ENCODE measurements at regions not wholly inside any gene's neighbourhood (a gene's known extent, or its start where the extent isn't known, plus 50 kb on each side); places are given as distances from the start of the nearest gene placed in this dataset.

DNA sequence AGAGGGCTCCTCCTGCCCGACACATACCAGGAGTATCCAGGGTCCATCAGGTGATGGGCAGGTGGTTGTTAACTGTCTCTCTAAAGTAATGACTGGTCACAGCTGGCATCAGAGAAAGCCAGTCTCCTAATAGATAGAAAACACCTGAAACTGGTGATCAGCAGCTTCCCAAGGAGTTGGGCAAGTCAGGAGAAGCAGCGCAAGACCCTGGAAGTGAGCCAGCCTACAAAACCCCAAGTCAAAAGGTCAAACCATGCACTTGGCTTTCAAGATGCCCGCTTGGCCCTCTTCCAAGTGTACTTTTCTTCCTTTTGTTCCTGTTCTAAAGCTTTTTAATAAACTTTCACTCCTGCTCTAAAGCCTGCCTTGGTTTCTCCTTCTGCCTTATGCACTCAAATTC, 815.2 kb downstream of the DCDC2C start:
- in situ Hi-C loops (cut with HindIII; ENCODE audit: extremely low pct_ligation_motif_present, low pct_unique_long_range_greater_than_20kb): no loop called here
- no peak for FAIRE-seq
- H3K27me3 ChIP-seq (ENCODE audit: control insufficient read depth in 1 of 2, insufficient read depth in 2 of 2, low read length in 2 of 2): no peaks in the 10 kb centered on the region

More for the DNA sequence above, 815.2 kb downstream of the DCDC2C start:
- ATAC-seq (no peak), DNase-seq (ENCODE audit: low spot score) (no peak)
- Histone ChIP-seq H3K4me3 (replicated peaks in 1 of 3; ENCODE audit: insufficient read depth in 1 of 3, low read depth in 2 of 3, low read length in 3 of 3) (no peak overlapping the region), H4K20me1 (ENCODE audit: insufficient read depth, low read length) (no peaks in the 10 kb centered on the region), H3K9ac (ENCODE audit: insufficient read depth, low read depth, low read length) (no peak overlapping the region), H3K36me3 (replicated peaks in 1 of 2; ENCODE audit: control insufficient read depth in 1 of 2, insufficient read depth in 2 of 2, low read length in 2 of 2) (no peaks in the 10 kb centered on the region), H3K27ac (ENCODE audit: extremely low read length, insufficient read depth, low read length) (no peak overlapping the region), H3K79me2 (ENCODE audit: insufficient read depth, low read length) (no peaks in the 10 kb centered on the region), H3K4me1 (ENCODE audit: insufficient read depth, low read length) (no peaks in the 10 kb centered on the region), H3K9me3 (ENCODE audit: low read length) (peaks cover 86% of the 10 kb centered on the region), H2AFZ (ENCODE audit: low read length) (no peak overlapping the region), H3K4me2 (ENCODE audit: low read depth, low read length) (no peak overlapping the region)
- 33% methylated on average over 3 of the region's 3 CpGs for WGBS (ENCODE audit: low lambda C conversion rate)
- ChIA-PET POLR2A (no interaction called here), CTCF (ENCODE audit: low intra/inter-chr PET ratio, low total read pairs) (no interaction called here)
- BruUV-seq (replicated peaks): no TSS peak
- TF ChIP-seq HHEX (CRISPR knock-in tag; IDR thresholded peaks at IDR 0.05): no peak
- TF ChIP-seq, protein P1, sequence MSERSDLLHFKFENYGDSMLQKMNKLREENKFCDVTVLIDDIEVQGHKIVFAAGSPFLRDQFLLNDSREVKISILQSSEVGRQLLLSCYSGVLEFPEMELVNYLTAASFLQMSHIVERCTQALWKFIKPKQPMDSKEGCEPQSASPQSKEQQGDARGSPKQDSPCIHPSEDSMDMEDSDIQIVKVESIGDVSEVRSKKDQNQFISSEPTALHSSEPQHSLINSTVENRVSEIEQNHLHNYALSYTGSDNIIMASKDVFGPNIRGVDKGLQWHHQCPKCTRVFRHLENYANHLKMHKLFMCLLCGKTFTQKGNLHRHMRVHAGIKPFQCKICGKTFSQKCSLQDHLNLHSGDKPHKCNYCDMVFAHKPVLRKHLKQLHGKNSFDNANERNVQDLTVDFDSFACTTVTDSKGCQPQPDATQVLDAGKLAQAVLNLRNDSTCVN (CRISPR knock-in tag; IDR thresholded peaks at IDR 0.05; ENCODE audit: borderline replicate concordance): no peak
- no peak for TF ChIP-seq U2AF1 (optimal IDR thresholded peaks at IDR 0.05; ENCODE audit: low read depth, low read length)
- TF ChIP-seq ZNF776 (CRISPR knock-in tag; IDR thresholded peaks at IDR 0.05): no peak
- TF ChIP-seq ATF7-NPFF (CRISPR knock-in tag; IDR thresholded peaks at IDR 0.05; ENCODE audit: low read depth): no peak
- TF ChIP-seq TRAFD1 (CRISPR knock-in tag; IDR thresholded peaks at IDR 0.05; ENCODE audit: borderline replicate concordance): no peak
- no peak for TF ChIP-seq RORA (CRISPR knock-in tag; IDR thresholded peaks at IDR 0.05)
- TF ChIP-seq ZMYM4 (CRISPR knock-in tag; IDR thresholded peaks at IDR 0.05): no peak
- TF ChIP-seq, protein P2, sequence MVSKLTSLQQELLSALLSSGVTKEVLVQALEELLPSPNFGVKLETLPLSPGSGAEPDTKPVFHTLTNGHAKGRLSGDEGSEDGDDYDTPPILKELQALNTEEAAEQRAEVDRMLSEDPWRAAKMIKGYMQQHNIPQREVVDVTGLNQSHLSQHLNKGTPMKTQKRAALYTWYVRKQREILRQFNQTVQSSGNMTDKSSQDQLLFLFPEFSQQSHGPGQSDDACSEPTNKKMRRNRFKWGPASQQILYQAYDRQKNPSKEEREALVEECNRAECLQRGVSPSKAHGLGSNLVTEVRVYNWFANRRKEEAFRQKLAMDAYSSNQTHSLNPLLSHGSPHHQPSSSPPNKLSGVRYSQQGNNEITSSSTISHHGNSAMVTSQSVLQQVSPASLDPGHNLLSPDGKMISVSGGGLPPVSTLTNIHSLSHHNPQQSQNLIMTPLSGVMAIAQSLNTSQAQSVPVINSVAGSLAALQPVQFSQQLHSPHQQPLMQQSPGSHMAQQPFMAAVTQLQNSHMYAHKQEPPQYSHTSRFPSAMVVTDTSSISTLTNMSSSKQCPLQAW (CRISPR knock-in tag; IDR thresholded peaks at IDR 0.05): no peak
- TF ChIP-seq HNF4A (CRISPR knock-in tag; IDR thresholded peaks at IDR 0.05): no peak
- no peak for TF ChIP-seq HNRNPL (IDR thresholded peaks at IDR 0.05; ENCODE audit: low read depth, low read length)
- TF ChIP-seq MYPOP (CRISPR knock-in tag; IDR thresholded peaks at IDR 0.05): no peak
- TF ChIP-seq KLF9 (CRISPR knock-in tag; IDR thresholded peaks at IDR 0.05; ENCODE audit: low read depth): no peak
- TF ChIP-seq ZNF446 (CRISPR knock-in tag; IDR thresholded peaks at IDR 0.05): no peak
- TF ChIP-seq IRF2 (CRISPR knock-in tag; IDR thresholded peaks at IDR 0.05): no peak
- no peak for TF ChIP-seq TRIM22 (IDR thresholded peaks at IDR 0.05)
- TF ChIP-seq RFXAP (CRISPR knock-in tag; IDR thresholded peaks at IDR 0.05; ENCODE audit: borderline replicate concordance): no peak
- TF ChIP-seq CSRNP2 (CRISPR knock-in tag; conservative IDR thresholded peaks at IDR 0.05; ENCODE audit: low read depth): no peak
- intact Hi-C loops (cut with micrococcal nuclease; ENCODE audit: unreplicated experiment): no loop called here
